SH-SY5Y (cell line): ENCODE measurements at regions not wholly inside any gene's neighbourhood (a gene's known extent, or its start where the extent isn't known, plus 50 kb on each side); places are given as distances from the start of the nearest gene placed in this dataset.

Experiments used
- GATA2 ChIP-seq: IDR thresholded peaks from 2 replicates; pipeline ENCODE4 v1.6.1; 2011; ENCODE audit warnings: mild to moderate bottlenecking, low read depth, low read length
- GATA3 ChIP-seq: IDR thresholded peaks from 2 replicates; pipeline ENCODE4 v1.6.1; 2011; ENCODE audit warnings: low read depth, mild to moderate bottlenecking, low read length, moderate library complexity

DNA sequence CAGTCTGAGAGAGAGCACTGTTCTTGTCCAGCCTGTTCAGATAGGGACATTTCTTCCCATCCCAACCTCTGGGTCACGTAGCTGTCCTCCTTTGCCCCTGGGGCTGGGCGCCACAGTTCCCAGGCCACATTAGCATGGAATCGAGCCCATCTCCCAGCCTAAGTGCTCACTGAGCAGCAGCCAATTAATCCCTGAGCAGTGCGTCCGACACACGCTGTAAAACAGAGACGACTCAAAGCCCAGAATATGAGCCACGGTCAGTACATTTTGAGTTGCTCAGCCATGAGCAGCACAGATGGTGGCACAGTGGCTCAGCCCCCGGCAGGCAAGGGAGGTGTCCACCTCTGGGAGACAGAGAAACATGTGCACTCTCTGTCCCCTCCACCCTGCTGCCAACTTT lies 267.4 kb downstream of the NPHP4 start:
- TF ChIP-seq GATA2, result no peak
- TF ChIP-seq GATA3, result no peak
